PC-3 (cell line): ENCODE measurements at regions not wholly inside any gene's neighbourhood (a gene's known extent, or its start where the extent isn't known, plus 50 kb on each side); places are given as distances from the start of the nearest gene placed in this dataset.

Experiments used
- EZH2 ChIP-seq: fragments of 300-600 bp; sonication (generic); IDR thresholded peaks from one replicate; pipeline ENCODE4 v1.6.1; 2017; ENCODE audit warnings: antibody characterized with exemption, mild to moderate bottlenecking, low read length; ENCODE audit not compliant: unreplicated experiment
- EZH2phosphoT487 ChIP-seq: fragments of 300-600 bp; sonication (generic); IDR thresholded peaks from 2 replicates; pipeline ENCODE4 v1.6.1; 2018; ENCODE audit warnings: mild to moderate bottlenecking, antibody characterized with exemption, low read length, borderline replicate concordance
- TF ChIP-seq, protein P1 (sequence below): fragments of 300-600 bp; sonication (generic); conservative IDR thresholded peaks from 2 replicates; pipeline ENCODE4 v1.5.1; 2017; ENCODE audit warnings: antibody characterized with exemption, low read depth, mild to moderate bottlenecking, low read length

- TF ChIP-seq, protein P1, sequence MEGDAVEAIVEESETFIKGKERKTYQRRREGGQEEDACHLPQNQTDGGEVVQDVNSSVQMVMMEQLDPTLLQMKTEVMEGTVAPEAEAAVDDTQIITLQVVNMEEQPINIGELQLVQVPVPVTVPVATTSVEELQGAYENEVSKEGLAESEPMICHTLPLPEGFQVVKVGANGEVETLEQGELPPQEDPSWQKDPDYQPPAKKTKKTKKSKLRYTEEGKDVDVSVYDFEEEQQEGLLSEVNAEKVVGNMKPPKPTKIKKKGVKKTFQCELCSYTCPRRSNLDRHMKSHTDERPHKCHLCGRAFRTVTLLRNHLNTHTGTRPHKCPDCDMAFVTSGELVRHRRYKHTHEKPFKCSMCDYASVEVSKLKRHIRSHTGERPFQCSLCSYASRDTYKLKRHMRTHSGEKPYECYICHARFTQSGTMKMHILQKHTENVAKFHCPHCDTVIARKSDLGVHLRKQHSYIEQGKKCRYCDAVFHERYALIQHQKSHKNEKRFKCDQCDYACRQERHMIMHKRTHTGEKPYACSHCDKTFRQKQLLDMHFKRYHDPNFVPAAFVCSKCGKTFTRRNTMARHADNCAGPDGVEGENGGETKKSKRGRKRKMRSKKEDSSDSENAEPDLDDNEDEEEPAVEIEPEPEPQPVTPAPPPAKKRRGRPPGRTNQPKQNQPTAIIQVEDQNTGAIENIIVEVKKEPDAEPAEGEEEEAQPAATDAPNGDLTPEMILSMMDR, result no peak
- TF ChIP-seq EZH2, result no peak
- no peak for TF ChIP-seq EZH2phosphoT487
Observed at GRCh38 chr5:97388794-97389193, 205.7 kb upstream of the RIOK2 start.
